ENCODE measurements at regions not wholly inside any gene's neighbourhood (a gene's known extent, or its start where the extent isn't known, plus 50 kb on each side); places are given as distances from the start of the nearest gene placed in this dataset.

GRCh38 chr4:77501240-77501639 lies 104.4 kb upstream of the CXCL13 start (continued):
- no peak for TF ChIP-seq PRDM15 (CRISPR knock-in tag; IDR thresholded peaks at IDR 0.05)
- TF ChIP-seq NFIC (IDR thresholded peaks at IDR 0.05; ENCODE audit: low read depth, low read length), result no peak
- TF ChIP-seq NR2C1 (IDR thresholded peaks at IDR 0.05), result no peak

DNA sequence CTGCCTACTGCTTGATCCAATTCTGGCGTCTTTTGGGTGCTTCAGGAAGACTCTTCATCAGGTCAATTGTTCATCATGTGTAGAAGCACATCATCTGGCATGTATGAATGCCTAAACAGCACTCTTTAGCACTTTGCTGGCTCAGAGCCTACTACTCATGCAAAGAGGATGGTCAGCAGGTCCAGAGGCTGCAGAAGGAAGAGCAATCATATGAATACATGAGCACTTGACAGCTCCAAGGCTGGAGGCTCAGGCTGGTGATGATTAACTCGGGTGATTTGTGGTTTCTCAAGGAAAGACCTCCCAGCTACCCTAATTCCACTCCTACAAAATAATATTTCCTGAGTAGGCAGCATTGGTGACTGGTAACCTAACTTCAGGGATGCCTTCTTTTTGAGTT lies 103.8 kb upstream of the CXCL13 start:
- in situ Hi-C loops (cut with MboI), result no loop called here
- FAIRE-seq (no peak), ATAC-seq (no peak), DNase-seq (ENCODE audit: low read depth, low spot score) (no peak)
- H3K27me3 ChIP-seq (replicated peaks in 1 of 2; ENCODE audit: control insufficient read depth in 2 of 2, insufficient read depth in 2 of 2, low read length in 1 of 2), result no peaks in the 10 kb centered on the region
- no peak overlapping the region for H2AFZ ChIP-seq (ENCODE audit: control insufficient read depth, low read depth, low read length)
- no peak overlapping the region for H3K9ac ChIP-seq (ENCODE audit: control insufficient read depth, insufficient read depth, low read length)
- intact Hi-C loops (cut with micrococcal nuclease; ENCODE audit: unreplicated experiment), result no loop called here
- SMC1A ChIA-PET (ENCODE audit: uncharacterized antibody, unreplicated experiment), result no interaction called here
- no peak overlapping the region for H3K27ac ChIP-seq (ENCODE audit: control insufficient read depth, insufficient read depth)
- no peak overlapping the region for H3K4me2 ChIP-seq (ENCODE audit: control insufficient read depth, insufficient read depth)
- POLR2A ChIA-PET, result no interaction called here
- no peaks in the 10 kb centered on the region for H3K9me3 ChIP-seq (replicated peaks; ENCODE audit: control insufficient read depth, insufficient read depth, low read length)
- H3K4me3 ChIP-seq, result no peak overlapping the region
- CTCF ChIA-PET, result no interaction called here
- RAD21 ChIA-PET (ENCODE audit: unreplicated experiment), result no interaction called here
- H3K36me3 ChIP-seq (ENCODE audit: control insufficient read depth in 2 of 2, insufficient read depth in 2 of 2, low read length in 1 of 2), result no peaks in the 10 kb centered on the region
- H3K4me1 ChIP-seq (ENCODE audit: control insufficient read depth, insufficient read depth, low read length), result no peaks in the 10 kb centered on the region
- no TSS peak for BruUV-seq (replicated peaks)
- no peaks in the 10 kb centered on the region for H4K20me1 ChIP-seq (ENCODE audit: control insufficient read depth, insufficient read depth)
- 3% methylated on average over 2 of the region's 2 CpGs for WGBS (ENCODE audit: insufficient coverage, insufficient replicate concordance, low lambda C conversion rate, missing lambda C conversion rate)
- no peaks in the 10 kb centered on the region for H3K79me2 ChIP-seq (ENCODE audit: control insufficient read depth, insufficient read depth, low read length)
- no peak for TF ChIP-seq BRCA1 (IDR thresholded peaks at IDR 0.05; ENCODE audit: low read depth, low read length)
- no peak for TF ChIP-seq BCL11A (IDR thresholded peaks at IDR 0.05; ENCODE audit: low read depth, low read length)
- no peak for TF ChIP-seq SREBF1 (IDR thresholded peaks at IDR 0.05; ENCODE audit: low read length)
- TF ChIP-seq ZNF687 (IDR thresholded peaks at IDR 0.05), result no peak
- no peak for TF ChIP-seq BMI1 (IDR thresholded peaks at IDR 0.05; ENCODE audit: borderline replicate concordance)
- TF ChIP-seq RAD21 (IDR thresholded peaks at IDR 0.05; ENCODE audit: insufficient read depth, low read depth, low read length), result no peak
- TF ChIP-seq EZH2 (IDR thresholded peaks at IDR 0.05; ENCODE audit: borderline replicate concordance, control insufficient read depth, low read depth, low read length), result no peak
- TF ChIP-seq PML (IDR thresholded peaks at IDR 0.05; ENCODE audit: low read length), result no peak
- TF ChIP-seq ZSCAN29 (IDR thresholded peaks at IDR 0.05), result no peak
- no peak for TF ChIP-seq MXI1 (IDR thresholded peaks at IDR 0.05; ENCODE audit: low read depth, low read length)
- TF ChIP-seq RBBP5 (conservative IDR thresholded peaks at IDR 0.05), result no peak
- no peak for TF ChIP-seq ESRRA (IDR thresholded peaks at IDR 0.05; ENCODE audit: low read length)
- no peak for TF ChIP-seq CHD4 (IDR thresholded peaks at IDR 0.05)
- no peak for TF ChIP-seq JUND (IDR thresholded peaks at IDR 0.05; ENCODE audit: low read depth, low read length)

Data from GM12878 (cell line).